IMR-90 (cell line): ENCODE measurements at regions not wholly inside any gene's neighbourhood (a gene's known extent, or its start where the extent isn't known, plus 50 kb on each side); places are given as distances from the start of the nearest gene placed in this dataset.

Experiments used
- ATAC-seq: fragments of 200-7000 bp; cut with Tn5 transposase; 2 replicates; pipeline ENCODE4 v1.9.1; 2020; ENCODE audit warnings: low read depth, mild to moderate bottlenecking, moderate library complexity
- BruUV-seq: library from RNA; stranded (reverse); fragments of 400-500 nt; replicated peaks from 2 replicates; lab custom pipeline; 2021; lab: Mats Ljungman, UMichigan
- CTCF ChIA-PET: fragments of 300-600 bp; formaldehyde crosslinking; extraction: SDS; loops from one replicate; lab custom pipeline; 2021; ENCODE audit warnings: antibody characterized with exemption; lab: Yijun Ruan, JAX
- POLR2A ChIA-PET: fragments of 300-600 bp; sonication (Branson Sonifier 250); formaldehyde crosslinking; loops from one replicate; lab custom pipeline; 2022; ENCODE audit warnings: antibody characterized with exemption; ENCODE audit not compliant: unreplicated experiment; lab: Charles Lee
- DNase-seq: peaks from one replicate; pipeline ENCODE4 v3.0.0; 2013
- H2AFZ ChIP-seq: replicated peaks from 2 replicates; pipeline ENCODE3; 2013; ENCODE audit warnings: low read length, mild to moderate bottlenecking; ENCODE audit not compliant: poor library complexity
- H2AK5ac ChIP-seq: 2 replicates; pipeline ENCODE4 v1.6.1; 2013; ENCODE audit warnings: low read depth, low read length, inconsistent platforms
- H2AK9ac ChIP-seq: replicated peaks from 2 replicates; pipeline ENCODE3; 2013; ENCODE audit warnings: mild to moderate bottlenecking, low read depth, low read length, moderate library complexity; ENCODE audit not compliant: poor library complexity
- H2BK120ac ChIP-seq: 2 replicates; pipeline ENCODE4 v1.6.1; 2013; ENCODE audit warnings: low read depth, low read length, inconsistent platforms
- H2BK15ac ChIP-seq: 3 replicates; pipeline ENCODE4 v1.6.1; 2013; ENCODE audit warnings: low read depth, low read length, inconsistent platforms
- H2BK20ac ChIP-seq: 2 replicates; pipeline ENCODE4 v1.6.1; 2013; ENCODE audit warnings: low read depth, mild to moderate bottlenecking, inconsistent platforms, low read length, moderate library complexity
- H2BK5ac ChIP-seq: 2 replicates; pipeline ENCODE4 v1.6.1; 2013; ENCODE audit warnings: mild to moderate bottlenecking, low read depth, low read length, inconsistent platforms; ENCODE audit not compliant: poor library complexity, severe bottlenecking
- H3K14ac ChIP-seq: replicated peaks from 2 replicates; pipeline ENCODE4 v1.6.1; 2013; ENCODE audit warnings: low read depth, low read length, inconsistent platforms
- H3K18ac ChIP-seq: 2 replicates; pipeline ENCODE4 v1.6.1; 2013; ENCODE audit warnings: low read depth, low read length, control low read depth
- H3K23ac ChIP-seq: 2 replicates; pipeline ENCODE4 v1.6.1; 2013; ENCODE audit warnings: low read depth, low read length, inconsistent platforms
- H3K27ac ChIP-seq: 2 replicates; pipeline ENCODE4 v1.5.1; 2013; ENCODE audit warnings: mild to moderate bottlenecking, control low read depth, low read length; ENCODE audit not compliant: insufficient read depth
- H3K27me3 ChIP-seq: 2 replicates; pipeline ENCODE4 v1.6.1; 2013; ENCODE audit warnings: low read length; ENCODE audit not compliant: control insufficient read depth, insufficient read depth
- H3K36me3 ChIP-seq: 2 replicates; pipeline ENCODE4 v1.6.1; 2013; ENCODE audit warnings: low read length, mixed read lengths; ENCODE audit not compliant: control insufficient read depth, insufficient read depth
- H3K4ac ChIP-seq: 2 replicates; pipeline ENCODE4 v1.6.1; 2013; ENCODE audit warnings: low read depth, low read length, inconsistent platforms
- H3K4me1 ChIP-seq: 2 replicates; pipeline ENCODE4 v1.6.1; 2013; ENCODE audit warnings: low read length, mixed read lengths; ENCODE audit not compliant: control insufficient read depth, insufficient read depth
- H3K4me2 ChIP-seq: 2 replicates; pipeline ENCODE4 v1.6.1; 2013; ENCODE audit warnings: low read depth, mild to moderate bottlenecking, control low read depth, low read length, moderate library complexity
- H3K4me3 ChIP-seq: 2 replicates; pipeline ENCODE4 v1.5.1; 2013; ENCODE audit warnings: low read depth, mild to moderate bottlenecking, control low read depth, low read length, moderate library complexity; ENCODE audit not compliant: insufficient read depth
- H3K56ac ChIP-seq: 2 replicates; pipeline ENCODE4 v1.6.1; 2013; ENCODE audit warnings: low read length, inconsistent platforms; ENCODE audit not compliant: insufficient read depth; ENCODE audit errors: extremely low read depth
- H3K79me1 ChIP-seq, 2 experiments: 2 replicates each; pipeline ENCODE4 v1.6.1; 2013; ENCODE audit warnings: low read length in 2 of 2, inconsistent platforms in 1 of 2, low read depth in 1 of 2
- H3K9ac ChIP-seq: 2 replicates; pipeline ENCODE4 v1.6.1; 2013; ENCODE audit warnings: low read depth, low read length, control low read depth
- H3K9me1 ChIP-seq: 2 replicates; pipeline ENCODE4 v1.6.1; 2013; ENCODE audit warnings: low read length, inconsistent platforms; ENCODE audit not compliant: insufficient read depth
- H3K9me3 ChIP-seq: 2 replicates; pipeline ENCODE4 v1.6.1; 2013; ENCODE audit warnings: low read length; ENCODE audit not compliant: control insufficient read depth, insufficient read depth
- H4K20me1 ChIP-seq: 2 replicates; pipeline ENCODE4 v1.6.1; 2013; ENCODE audit warnings: low read length, inconsistent platforms; ENCODE audit not compliant: insufficient read depth
- H4K5ac ChIP-seq: 2 replicates; pipeline ENCODE4 v1.6.1; 2013; ENCODE audit warnings: mild to moderate bottlenecking, low read depth, low read length, control low read depth
- H4K8ac ChIP-seq, 2 experiments: 2 replicates each; pipeline ENCODE4 v1.6.1; 2013; ENCODE audit warnings: low read depth in 2 of 2, low read length in 2 of 2, control low read depth in 1 of 2, inconsistent platforms in 1 of 2
- H4K91ac ChIP-seq: 2 replicates; pipeline ENCODE4 v1.6.1; 2013; ENCODE audit warnings: low read depth, low read length, inconsistent platforms; ENCODE audit not compliant: insufficient read depth
- FOS ChIP-seq: fragments of 150-350 bp; IDR thresholded peaks from 2 replicates; pipeline ENCODE4 v1.6.1; 2016; ENCODE audit warnings: low read depth, low read length
- NFE2L2 ChIP-seq: fragments of 150-350 bp; IDR thresholded peaks from 2 replicates; pipeline ENCODE4 v1.6.1; 2016; ENCODE audit warnings: low read depth, mild to moderate bottlenecking, low read length
- RAD21 ChIP-seq: IDR thresholded peaks from 2 replicates; pipeline ENCODE4 v1.6.1; 2012; ENCODE audit warnings: low read length, improper control_type of control experiment
- RCOR1 ChIP-seq: IDR thresholded peaks from 2 replicates; pipeline ENCODE4 v1.6.1; 2012; ENCODE audit warnings: mild to moderate bottlenecking, low read length, improper control_type of control experiment; ENCODE audit not compliant: insufficient replicate concordance
- SMC3 ChIP-seq: fragments of 150-350 bp; IDR thresholded peaks from 2 replicates; pipeline ENCODE4 v1.6.1; 2016; ENCODE audit warnings: low read depth, mild to moderate bottlenecking, antibody characterized with exemption, low read length, moderate library complexity
- USF2 ChIP-seq: fragments of 150-350 bp; IDR thresholded peaks from 2 replicates; pipeline ENCODE4 v1.6.1; 2017; ENCODE audit warnings: mild to moderate bottlenecking, antibody characterized with exemption, low read length, low read depth
- WGBS, 2 experiments: methylation state at CpG; one replicate each; pipeline versions ENCODE4 v1.1.5 to v1.1.7; 2013; ENCODE audit warnings: missing lambda C conversion rate in 2 of 2; ENCODE audit not compliant: insufficient read length in 1 of 2; ENCODE audit errors: extremely low coverage in 2 of 2; 5-methylcytosine and 5-hydroxymethylcytosine counted together
- dilution Hi-C: fragments of 300-500 bp; cut with HindIII; formaldehyde crosslinking; loops from one replicate; pipeline ENCODE4 v1.14.3; 2018; ENCODE audit warnings: low sequenced_read_pairs; ENCODE audit not compliant: unreplicated experiment
- in situ Hi-C: fragments of 300-500 bp; cut with MboI; formaldehyde crosslinking; loops from 3 replicates; pipeline ENCODE4 v1.14.3; 2019; ENCODE audit warnings: low sequenced_read_pairs, inconsistent platforms, mixed read lengths
- intact Hi-C: fragments of 100-400 bp; cut with micrococcal nuclease; formaldehyde crosslinking; loops from 2 replicates; pipeline ENCODE4 v1.10.0; 2022

GRCh38 chr21:35504951-35505466, 455.9 kb upstream of the RUNX1 start:
- Histone ChIP-seq H4K5ac (no peak overlapping the region), H2BK15ac (no peak overlapping the region), H4K20me1 (no peaks in the 10 kb centered on the region), H3K9me1 (peaks cover 2% of the 10 kb centered on the region; the same call in 1 of the 2 replicates), H3K27ac (no peak overlapping the region), H3K4me1 (peaks cover 5% of the 10 kb centered on the region; the same call in 1 of the 2 replicates), H2AK5ac (no peak overlapping the region), H3K23ac (no peak overlapping the region), H3K4ac (no peak overlapping the region), H3K9ac (no peak overlapping the region), H2AFZ (no peak overlapping the region), H4K8ac (no peak overlapping the region), H3K9me3 (no peaks in the 10 kb centered on the region), H3K27me3 (no peaks in the 10 kb centered on the region), H2AK9ac (peak overlapping the region; percentile 25), H3K4me2 (no peak overlapping the region), H2BK20ac (no peak overlapping the region), H3K14ac (no peak overlapping the region), H3K79me1 (no peaks in the 10 kb centered on the region), H3K56ac (no peak overlapping the region), H3K18ac (no peak overlapping the region), H3K36me3 (no peaks in the 10 kb centered on the region), H2BK120ac (no peak overlapping the region), H4K91ac (no peak overlapping the region), H2BK5ac (no peak overlapping the region), H3K4me3 (no peak overlapping the region)
- in situ Hi-C loops: no loop called here
- no peak for TF ChIP-seq USF2
- TF ChIP-seq RAD21: no peak
- TF ChIP-seq SMC3: no peak
- no peak for TF ChIP-seq NFE2L2
- no peak for TF ChIP-seq FOS
- no peak for TF ChIP-seq RCOR1
- WGBS, 2 experiments: 100% methylated on average over 2 of the region's 5 CpGs; no CpG with 5 or more reads in 1 of the 2 experiments
- intact Hi-C loops: loop anchor here (10.0 kb wide), 2 partner anchors 440 to 450 kb away; no protein-coding TSS in a partner anchor
- POLR2A ChIA-PET: no interaction called here
- CTCF ChIA-PET: no interaction called here
- no TSS peak for BruUV-seq
- dilution Hi-C loops: no loop called here
- ATAC-seq (no peak), DNase-seq (no peak)
